HepG2 (cell line): ENCODE measurements at regions not wholly inside any gene's neighbourhood (a gene's known extent, or its start where the extent isn't known, plus 50 kb on each side); places are given as distances from the start of the nearest gene placed in this dataset.

Experiments
- ATAC-seq: fragments of 200-7000 bp; cut with Tn5 transposase; 3 replicates; pipeline ENCODE4 v1.9.1; 2020; ENCODE audit warnings: mild to moderate bottlenecking, moderate library complexity
- BruUV-seq: library from RNA; stranded (reverse); fragments of 400-500 nt; replicated peaks from 2 replicates; lab custom pipeline; 2021; lab: Mats Ljungman, UMichigan
- CTCF ChIA-PET: fragments of 300-600 bp; formaldehyde crosslinking; extraction: SDS; loops from one replicate; lab custom pipeline; 2021; ENCODE audit warnings: low total read pairs, inconsistent platforms, low intra/inter-chr PET ratio; lab: Yijun Ruan, JAX
- POLR2A ChIA-PET: fragments of 350-600 bp; sonication (Branson Sonifier 250); formaldehyde crosslinking; loops from one replicate; lab custom pipeline; 2020; ENCODE audit warnings: antibody characterized with exemption, inconsistent platforms; lab: Yijun Ruan, JAX
- DNase-seq: peaks from one replicate; pipeline ENCODE4 v3.0.0-alpha.2; 2015; ENCODE audit warnings: low spot score
- FAIRE-seq: peaks from 3 replicates; lab custom pipeline; 2011; peaks lifted over from hg19 to GRCh38; lab: Jason Lieb, UNC
- H2AFZ ChIP-seq: one replicate; pipeline ENCODE4 v1.6.1; 2011; ENCODE audit warnings: low read length, inconsistent platforms
- H3K27ac ChIP-seq: fragments of 300-600 bp; 3 replicates; pipeline ENCODE4 v1.8.0; 2011; ENCODE audit warnings: mixed run types, mild to moderate bottlenecking, mixed read lengths, low read length, inconsistent platforms; ENCODE audit not compliant: insufficient read depth; ENCODE audit errors: extremely low read length
- H3K27me3 ChIP-seq, 2 experiments: fragments of 200-600 bp in 1 of 2; 2 replicates in 1 of 2; 3 replicates in 1 of 2; pipeline versions ENCODE4 v1.6.0 to v1.8.0; 2011; ENCODE audit warnings: low read length in 2 of 2, mild to moderate bottlenecking in 2 of 2, moderate library complexity in 2 of 2, inconsistent platforms in 1 of 2; ENCODE audit not compliant: insufficient read depth in 2 of 2, control insufficient read depth in 1 of 2
- H3K36me3 ChIP-seq, 2 experiments: fragments of 200-600 bp in 1 of 2; replicated peaks in 1 of 2; 2 replicates in 1 of 2; 3 replicates in 1 of 2; pipeline versions ENCODE4 v1.5.1 to v1.8.0; 2011; ENCODE audit warnings: low read length in 2 of 2, inconsistent platforms in 1 of 2; ENCODE audit not compliant: insufficient read depth in 2 of 2, control insufficient read depth in 1 of 2
- H3K4me1 ChIP-seq: 2 replicates; pipeline ENCODE4 v1.5.1; 2012; ENCODE audit warnings: low read length, inconsistent platforms; ENCODE audit not compliant: insufficient read depth
- H3K4me2 ChIP-seq: 2 replicates; pipeline ENCODE4 v1.6.0; 2011; ENCODE audit warnings: low read depth, low read length, inconsistent platforms
- H3K4me3 ChIP-seq, 3 experiments: fragments of 200-600 bp in 1 of 3; sonication (generic), shearing (Covaris generic) in 1 of 3; replicated peaks in 1 of 3; 2 replicates each; pipeline ENCODE4 v1.5.1; 2011 to 2016; ENCODE audit warnings: low read length in 3 of 3, inconsistent platforms in 2 of 3, low read depth in 2 of 3, mild to moderate bottlenecking in 2 of 3, control low read depth in 1 of 3, mixed read lengths in 1 of 3; ENCODE audit not compliant: insufficient read depth in 1 of 3
- H3K79me2 ChIP-seq: one replicate; pipeline ENCODE4 v1.6.1; 2011; ENCODE audit warnings: low read length, inconsistent platforms; ENCODE audit not compliant: insufficient read depth
- H3K9ac ChIP-seq: 2 replicates; pipeline ENCODE4 v1.6.0; 2011; ENCODE audit warnings: mild to moderate bottlenecking, low read depth, low read length, inconsistent platforms; ENCODE audit not compliant: insufficient read depth
- H3K9me3 ChIP-seq: 2 replicates; pipeline ENCODE4 v1.5.1; 2012; ENCODE audit warnings: mild to moderate bottlenecking, low read length
- H4K20me1 ChIP-seq: 2 replicates; pipeline ENCODE4 v1.6.0; 2011; ENCODE audit warnings: inconsistent platforms, mild to moderate bottlenecking, low read length, moderate library complexity; ENCODE audit not compliant: insufficient read depth
- ETV5 ChIP-seq: IDR thresholded peaks from 2 replicates; pipeline ENCODE4 v1.6.1; 2018; ENCODE audit warnings: missing biosample characterization, missing genetic modification reagents, inconsistent platforms, borderline replicate concordance
- FLYWCH1 ChIP-seq: sonication (generic); formaldehyde crosslinking; IDR thresholded peaks from 2 replicates; pipeline ENCODE4 v1.8.1; 2023; ENCODE audit warnings: mild to moderate bottlenecking, missing genetic modification reagents
- HNRNPH1 ChIP-seq: fragments of 200-400 bp; formaldehyde crosslinking; optimal IDR thresholded peaks from 2 replicates; pipeline ENCODE3; 2017; ENCODE audit warnings: mild to moderate bottlenecking, low read depth, low read length
- HNRNPL ChIP-seq: fragments of 200-400 bp; formaldehyde crosslinking; IDR thresholded peaks from 2 replicates; pipeline ENCODE4 v1.6.1; 2017; ENCODE audit warnings: mild to moderate bottlenecking, low read depth, low read length
- NFYC ChIP-seq: IDR thresholded peaks from 2 replicates; pipeline ENCODE4 v1.6.1; 2016; ENCODE audit warnings: missing genetic modification reagents, missing compliant biosample characterization
- PHF20 ChIP-seq: sonication (generic); formaldehyde crosslinking; IDR thresholded peaks from 2 replicates; pipeline ENCODE4 v1.5.0; 2020; ENCODE audit warnings: mild to moderate bottlenecking, missing genetic modification reagents
- SMC3 ChIP-seq: IDR thresholded peaks from 2 replicates; pipeline ENCODE4 v1.6.1; 2011; ENCODE audit warnings: low read length, improper control_type of control experiment
- ZIK1 ChIP-seq: sonication (generic); formaldehyde crosslinking; IDR thresholded peaks from 2 replicates; pipeline ENCODE4 v1.5.0; 2020; ENCODE audit warnings: mild to moderate bottlenecking, low read depth, missing genetic modification reagents, borderline replicate concordance
- ZMYM3 ChIP-seq: sonication (generic); formaldehyde crosslinking; IDR thresholded peaks from 2 replicates; pipeline ENCODE4 v1.5.1; 2020; ENCODE audit warnings: mild to moderate bottlenecking, missing genetic modification reagents
- ZNF205 ChIP-seq: IDR thresholded peaks from 2 replicates; pipeline ENCODE4 v1.6.1; 2018; ENCODE audit warnings: missing biosample characterization, missing genetic modification reagents
- ZNF484 ChIP-seq: sonication (generic); formaldehyde crosslinking; IDR thresholded peaks from 2 replicates; pipeline ENCODE4 v1.5.1; 2020; ENCODE audit warnings: mild to moderate bottlenecking, low read depth, missing genetic modification reagents, borderline replicate concordance
- ZNF615 ChIP-seq: sonication (generic); formaldehyde crosslinking; IDR thresholded peaks from 2 replicates; pipeline ENCODE4 v1.5.0; 2020; ENCODE audit warnings: mild to moderate bottlenecking, missing genetic modification reagents, borderline replicate concordance
- ZNF644 ChIP-seq: IDR thresholded peaks from 2 replicates; pipeline ENCODE4 v1.6.1; 2016; ENCODE audit warnings: low read depth
- ZNF780A ChIP-seq: sonication (generic); formaldehyde crosslinking; IDR thresholded peaks from 2 replicates; pipeline ENCODE4 v1.8.0; 2022; ENCODE audit warnings: mild to moderate bottlenecking, missing genetic modification reagents, moderate library complexity
- WGBS: methylation state at CpG from one replicate; pipeline ENCODE4 v1.1.6; 2017; ENCODE audit warnings: low lambda C conversion rate; 5-methylcytosine and 5-hydroxymethylcytosine counted together
- in situ Hi-C: cut with HindIII; loops from 2 replicates; pipeline ENCODE4 v1.10.0; 2017; ENCODE audit warnings: low pct_unique_long_range_greater_than_20kb; ENCODE audit not compliant: extremely low pct_ligation_motif_present
- intact Hi-C: fragments of 100-400 bp; cut with micrococcal nuclease; formaldehyde crosslinking; loops from one replicate; pipeline ENCODE4 v1.10.0; 2022; ENCODE audit not compliant: unreplicated experiment
- TF ChIP-seq, protein P1 (sequence below), 2 experiments: sonication (generic) in 1 of 2; formaldehyde crosslinking in 1 of 2; IDR thresholded peaks; 2 replicates each; pipeline versions ENCODE4 v1.4.0 to v1.6.1; 2016 to 2020; ENCODE audit warnings: borderline replicate concordance in 1 of 2, low read depth in 1 of 2, mild to moderate bottlenecking in 1 of 2, missing genetic modification reagents in 1 of 2
- TF ChIP-seq, protein P2 (sequence below): IDR thresholded peaks from 2 replicates; pipeline ENCODE4 v1.6.1; 2016; ENCODE audit warnings: mild to moderate bottlenecking

DNA sequence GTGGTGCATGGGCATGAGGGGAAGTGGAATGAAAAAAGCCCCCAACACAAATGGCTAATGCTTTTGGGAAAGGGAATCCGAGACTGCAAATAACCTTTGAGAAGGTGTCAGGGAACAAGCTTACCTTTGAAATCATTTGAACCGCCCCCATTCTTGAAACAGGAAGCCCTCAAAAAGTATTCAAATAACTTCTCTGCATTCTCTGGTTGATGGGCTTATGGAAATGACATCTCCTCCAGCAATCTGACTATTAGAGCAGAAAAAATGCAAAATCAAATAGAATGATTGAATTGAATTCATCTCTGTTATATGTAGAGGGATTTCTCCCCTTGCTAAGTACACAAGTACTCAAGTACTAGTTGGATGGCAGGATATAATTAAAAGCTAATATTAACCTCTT is 409.9 kb downstream of the TMEM135 start:
- intact Hi-C loops, result no loop called here
- no peak overlapping the region for H3K27ac ChIP-seq
- no peak for FAIRE-seq
- CTCF ChIA-PET, result no interaction called here
- in situ Hi-C loops, result no loop called here
- DNase-seq, result no peak
- ATAC-seq, result no peak
- peaks cover 0 to 2% of the 10 kb centered on the region in 2 experiments; a peak in 1 of 5 replicates for H3K27me3 ChIP-seq
- POLR2A ChIA-PET, result no interaction called here
- H3K4me1 ChIP-seq, result no peaks in the 10 kb centered on the region
- H3K4me3 ChIP-seq, result no peak overlapping the region
- H3K9me3 ChIP-seq, result no peaks in the 10 kb centered on the region
- H3K36me3 ChIP-seq, result no peaks in the 10 kb centered on the region
- no TSS peak for BruUV-seq
- 2% methylated on average over 2 of the region's 2 CpGs for WGBS
- no peaks in the 10 kb centered on the region for H3K79me2 ChIP-seq
- TF ChIP-seq ZNF205 (CRISPR knock-in tag) (no peak), ZNF484 (no peak), ZMYM3 (no peak), HNRNPH1 (no peak), NFYC (CRISPR knock-in tag) (no peak), ZNF615 (CRISPR knock-in tag) (no peak), HNRNPL (no peak)
- TF ChIP-seq, all 625 proteins: peak for 0
- H2AFZ ChIP-seq, result no peak overlapping the region
- H4K20me1 ChIP-seq, result no peaks in the 10 kb centered on the region
- H3K4me2 ChIP-seq, result no peak overlapping the region
- H3K9ac ChIP-seq, result no peak overlapping the region

DNA sequence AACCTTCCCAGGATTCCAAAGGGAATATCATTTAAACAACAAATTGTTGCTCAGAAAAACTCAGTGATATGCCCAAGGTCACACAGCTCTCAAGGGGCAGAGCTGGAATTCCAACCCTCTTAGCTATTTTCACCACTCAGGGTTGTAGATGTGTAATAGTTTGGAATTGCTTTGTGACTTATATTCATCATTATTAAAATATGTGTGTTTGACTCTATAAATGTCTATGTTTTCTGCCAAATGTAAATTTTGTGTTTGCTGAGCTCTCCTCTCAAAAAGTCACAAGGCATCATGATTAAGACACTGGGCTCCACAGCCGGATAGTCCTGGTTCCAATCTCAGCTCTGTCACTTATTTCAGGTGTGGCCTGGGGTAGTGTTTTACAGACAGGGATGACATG is 407.3 kb downstream of the TMEM135 start:
- H3K79me2 ChIP-seq, result no peaks in the 10 kb centered on the region
- H3K4me2 ChIP-seq, result no peak overlapping the region
- no peaks in the 10 kb centered on the region for H3K9me3 ChIP-seq
- intact Hi-C loops, result no loop called here
- no peak overlapping the region for H2AFZ ChIP-seq
- DNase-seq, result no peak
- H4K20me1 ChIP-seq, result no peaks in the 10 kb centered on the region
- no peak overlapping the region for H3K4me3 ChIP-seq
- WGBS, result 0% methylated on average over 1 of the region's 1 CpG
- no peak for FAIRE-seq
- no peak for ATAC-seq
- BruUV-seq, result no TSS peak
- in situ Hi-C loops, result no loop called here
- H3K9ac ChIP-seq, result no peak overlapping the region
- H3K27ac ChIP-seq, result no peak overlapping the region
- POLR2A ChIA-PET, result no interaction called here
- CTCF ChIA-PET, result no interaction called here
- no peaks in the 10 kb centered on the region for H3K27me3 ChIP-seq
- no peaks in the 10 kb centered on the region for H3K36me3 ChIP-seq
- peaks cover 7% of the 10 kb centered on the region; the same call in 1 of the 2 replicates for H3K4me1 ChIP-seq
- no peak for TF ChIP-seq ZIK1
- no peak for TF ChIP-seq ZNF644
- TF ChIP-seq ZNF780A, result no peak
- TF ChIP-seq, protein P1, sequence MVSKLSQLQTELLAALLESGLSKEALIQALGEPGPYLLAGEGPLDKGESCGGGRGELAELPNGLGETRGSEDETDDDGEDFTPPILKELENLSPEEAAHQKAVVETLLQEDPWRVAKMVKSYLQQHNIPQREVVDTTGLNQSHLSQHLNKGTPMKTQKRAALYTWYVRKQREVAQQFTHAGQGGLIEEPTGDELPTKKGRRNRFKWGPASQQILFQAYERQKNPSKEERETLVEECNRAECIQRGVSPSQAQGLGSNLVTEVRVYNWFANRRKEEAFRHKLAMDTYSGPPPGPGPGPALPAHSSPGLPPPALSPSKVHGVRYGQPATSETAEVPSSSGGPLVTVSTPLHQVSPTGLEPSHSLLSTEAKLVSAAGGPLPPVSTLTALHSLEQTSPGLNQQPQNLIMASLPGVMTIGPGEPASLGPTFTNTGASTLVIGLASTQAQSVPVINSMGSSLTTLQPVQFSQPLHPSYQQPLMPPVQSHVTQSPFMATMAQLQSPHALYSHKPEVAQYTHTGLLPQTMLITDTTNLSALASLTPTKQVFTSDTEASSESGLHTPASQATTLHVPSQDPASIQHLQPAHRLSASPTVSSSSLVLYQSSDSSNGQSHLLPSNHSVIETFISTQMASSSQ (IDR thresholded peaks at IDR 0.05; ENCODE audit: low read depth), result no peak
- TF ChIP-seq, protein P1 (CRISPR knock-in tag; IDR thresholded peaks at IDR 0.05; ENCODE audit: borderline replicate concordance), result no peak
- no peak for TF ChIP-seq ETV5 (CRISPR knock-in tag)
- TF ChIP-seq, protein P2, sequence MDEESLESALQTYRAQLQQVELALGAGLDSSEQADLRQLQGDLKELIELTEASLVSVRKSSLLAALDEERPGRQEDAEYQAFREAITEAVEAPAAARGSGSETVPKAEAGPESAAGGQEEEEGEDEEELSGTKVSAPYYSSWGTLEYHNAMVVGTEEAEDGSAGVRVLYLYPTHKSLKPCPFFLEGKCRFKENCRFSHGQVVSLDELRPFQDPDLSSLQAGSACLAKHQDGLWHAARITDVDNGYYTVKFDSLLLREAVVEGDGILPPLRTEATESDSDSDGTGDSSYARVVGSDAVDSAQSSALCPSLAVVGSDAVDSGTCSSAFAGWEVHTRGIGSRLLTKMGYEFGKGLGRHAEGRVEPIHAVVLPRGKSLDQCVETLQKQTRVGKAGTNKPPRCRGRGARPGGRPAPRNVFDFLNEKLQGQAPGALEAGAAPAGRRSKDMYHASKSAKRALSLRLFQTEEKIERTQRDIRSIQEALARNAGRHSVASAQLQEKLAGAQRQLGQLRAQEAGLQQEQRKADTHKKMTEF (CRISPR knock-in tag), result no peak
- no peak for TF ChIP-seq FLYWCH1 (CRISPR knock-in tag)
- TF ChIP-seq SMC3, result no peak
- TF ChIP-seq PHF20 (CRISPR knock-in tag), result no peak
